ENCODE measurements at regions not wholly inside any gene's neighbourhood (a gene's known extent, or its start where the extent isn't known, plus 50 kb on each side); places are given as distances from the start of the nearest gene placed in this dataset.

DNA sequence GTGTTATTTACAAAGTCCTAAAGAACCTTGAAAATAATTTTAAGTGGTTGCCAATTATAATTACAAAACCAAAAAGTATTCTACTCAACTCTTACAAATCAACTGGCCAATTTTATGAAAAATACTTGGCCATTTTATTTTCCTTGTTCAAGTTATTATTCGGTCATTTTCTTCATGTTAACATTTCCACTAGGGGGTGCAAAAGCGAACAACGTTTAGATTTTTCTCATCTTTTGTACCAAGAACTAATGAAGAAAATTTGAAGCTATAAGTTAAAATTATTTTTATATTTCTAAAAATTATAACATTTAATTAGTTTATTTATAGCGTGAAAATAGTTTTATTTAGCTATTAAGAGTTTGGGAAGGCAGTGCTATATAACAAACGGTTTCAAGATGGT lies 1453.3 kb downstream of the MAT2B start:
- no peak overlapping the region for H3K4me2 ChIP-seq (ENCODE audit: control insufficient read depth, insufficient read depth)
- ChIA-PET POLR2A (no interaction called here), CTCF (interaction anchor here (0.6 to 1.9 kb wide), 5 partner anchors 10 to 250 kb away, joined by 3 to 8 read pairs (median 4); no protein-coding TSS in a partner anchor), RAD21 (ENCODE audit: unreplicated experiment) (interaction anchor here (0.7 to 1.8 kb wide), 2 partner anchors 89 to 287 kb away, joined by 3 to 7 read pairs; no protein-coding TSS in a partner anchor), SMC1A (ENCODE audit: uncharacterized antibody, unreplicated experiment) (interaction anchor here (0.8 to 1.4 kb wide), 6 partner anchors 10 to 248 kb away, joined by 3 to 4 read pairs (median 3); no protein-coding TSS in a partner anchor)
- TF ChIP-seq IKZF2 (IDR thresholded peaks at IDR 0.05) (no peak), LARP7 (IDR thresholded peaks at IDR 0.05) (no peak), POLR2A (IDR thresholded peaks at IDR 0.05; ENCODE audit: low read depth, low read length) (no peak), SMAD1 (IDR thresholded peaks at IDR 0.05; ENCODE audit: low read depth, partially characterized antibody) (no peak)
- no peaks in the 10 kb centered on the region for H3K36me3 ChIP-seq (ENCODE audit: control insufficient read depth in 2 of 2, insufficient read depth in 2 of 2, low read length in 1 of 2)
- intact Hi-C loops (cut with micrococcal nuclease; ENCODE audit: unreplicated experiment): loop anchor here (5.0 kb wide), 1 partner anchor 249 kb away; no protein-coding TSS in a partner anchor
- H3K9ac ChIP-seq (ENCODE audit: control insufficient read depth, insufficient read depth, low read length): no peak overlapping the region
- H4K20me1 ChIP-seq (ENCODE audit: control insufficient read depth, insufficient read depth): no peaks in the 10 kb centered on the region
- in situ Hi-C loops (cut with MboI): no loop called here
- no peak overlapping the region for H2AFZ ChIP-seq (ENCODE audit: control insufficient read depth, low read depth, low read length)
- FAIRE-seq: no peak
- DNase-seq (ENCODE audit: low read depth, low spot score): no peak
- H3K27ac ChIP-seq (ENCODE audit: control insufficient read depth, insufficient read depth): no peak overlapping the region
- H3K4me1 ChIP-seq (ENCODE audit: control insufficient read depth, insufficient read depth, low read length): no peaks in the 10 kb centered on the region
- H3K9me3 ChIP-seq (replicated peaks; ENCODE audit: control insufficient read depth, insufficient read depth, low read length): no peaks in the 10 kb centered on the region
- no peaks in the 10 kb centered on the region for H3K79me2 ChIP-seq (ENCODE audit: control insufficient read depth, insufficient read depth, low read length)
- no peak overlapping the region for H3K4me3 ChIP-seq
- no peak for ATAC-seq
- no TSS peak for BruUV-seq (replicated peaks)
- H3K27me3 ChIP-seq (replicated peaks in 1 of 2; ENCODE audit: control insufficient read depth in 2 of 2, insufficient read depth in 2 of 2, low read length in 1 of 2): no peaks in the 10 kb centered on the region
- 57% methylated on average over 5 of the region's 5 CpGs for WGBS (ENCODE audit: insufficient coverage, insufficient replicate concordance, low lambda C conversion rate, missing lambda C conversion rate)

DNA sequence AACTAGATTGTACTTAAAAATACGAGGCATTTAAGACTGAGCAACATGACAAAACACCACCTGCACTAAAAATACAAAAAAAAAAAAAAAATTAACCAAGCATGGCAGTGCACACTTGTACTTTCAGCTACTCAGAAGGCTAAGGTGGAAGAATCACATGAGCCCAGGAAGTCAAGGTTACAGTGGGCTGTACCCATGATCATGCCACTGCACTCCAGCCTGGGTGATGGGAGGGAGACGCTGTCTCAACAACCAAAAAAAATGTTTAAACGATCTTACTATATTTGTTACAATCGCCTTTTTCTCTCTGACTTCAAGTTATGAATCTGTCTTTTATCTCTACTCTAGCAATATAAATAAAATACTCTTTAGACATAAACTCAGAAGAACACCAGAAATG lies 1454.3 kb downstream of the MAT2B start:
- in situ Hi-C loops (cut with MboI): no loop called here
- CTCF ChIA-PET: interaction anchor here (0.9 to 1.9 kb wide), 3 partner anchors 9 to 249 kb away, joined by 4 to 8 read pairs (median 8); no protein-coding TSS in a partner anchor
- no peaks in the 10 kb centered on the region for H3K4me1 ChIP-seq (ENCODE audit: control insufficient read depth, insufficient read depth, low read length)
- POLR2A ChIA-PET: interaction anchor here (0.5 kb wide), 1 partner anchor 243 kb away, joined by 4 read pairs; no protein-coding TSS in a partner anchor
- H3K4me2 ChIP-seq (ENCODE audit: control insufficient read depth, insufficient read depth): no peak overlapping the region
- H3K9ac ChIP-seq (ENCODE audit: control insufficient read depth, insufficient read depth, low read length): no peak overlapping the region
- WGBS (ENCODE audit: insufficient coverage, insufficient replicate concordance, low lambda C conversion rate, missing lambda C conversion rate): 16% methylated on average over 4 of the region's 4 CpGs
- RAD21 ChIA-PET (ENCODE audit: unreplicated experiment): interaction anchor here (1.8 kb wide), 1 partner anchor 90 kb away, joined by 7 read pairs; no protein-coding TSS in a partner anchor
- H3K9me3 ChIP-seq (replicated peaks; ENCODE audit: control insufficient read depth, insufficient read depth, low read length): no peaks in the 10 kb centered on the region
- SMC1A ChIA-PET (ENCODE audit: uncharacterized antibody, unreplicated experiment): interaction anchor here (1.0 to 1.4 kb wide), 3 partner anchors 9 to 247 kb away, joined by 3 to 4 read pairs (median 4); no protein-coding TSS in a partner anchor
- TF ChIP-seq MEF2A (IDR thresholded peaks at IDR 0.05; ENCODE audit: insufficient read depth, low read depth, low read length) (no peak), CEBPB (IDR thresholded peaks at IDR 0.05; ENCODE audit: borderline replicate concordance in 1 of 2, low read depth in 2 of 2, low read length in 2 of 2) (no peak), LARP7 (IDR thresholded peaks at IDR 0.05) (no peak), CBX5 (IDR thresholded peaks at IDR 0.05; ENCODE audit: low read depth) (no peak), EP300 (IDR thresholded peaks at IDR 0.05; ENCODE audit: borderline replicate concordance in 1 of 2, control insufficient read depth in 1 of 2, low read depth in 2 of 2, low read length in 2 of 2) (no peak), IKZF2 (IDR thresholded peaks at IDR 0.05) (no peak), RAD21 (IDR thresholded peaks at IDR 0.05; ENCODE audit: insufficient read depth, low read depth, low read length) (no peak), RFX5 (IDR thresholded peaks at IDR 0.05; ENCODE audit: low read depth, low read length) (no peak), MYB (IDR thresholded peaks at IDR 0.05; ENCODE audit: borderline replicate concordance, low read depth, low read length) (no peak), ZNF622 (IDR thresholded peaks at IDR 0.05) (no peak)
- TF ChIP-seq, protein P1, sequence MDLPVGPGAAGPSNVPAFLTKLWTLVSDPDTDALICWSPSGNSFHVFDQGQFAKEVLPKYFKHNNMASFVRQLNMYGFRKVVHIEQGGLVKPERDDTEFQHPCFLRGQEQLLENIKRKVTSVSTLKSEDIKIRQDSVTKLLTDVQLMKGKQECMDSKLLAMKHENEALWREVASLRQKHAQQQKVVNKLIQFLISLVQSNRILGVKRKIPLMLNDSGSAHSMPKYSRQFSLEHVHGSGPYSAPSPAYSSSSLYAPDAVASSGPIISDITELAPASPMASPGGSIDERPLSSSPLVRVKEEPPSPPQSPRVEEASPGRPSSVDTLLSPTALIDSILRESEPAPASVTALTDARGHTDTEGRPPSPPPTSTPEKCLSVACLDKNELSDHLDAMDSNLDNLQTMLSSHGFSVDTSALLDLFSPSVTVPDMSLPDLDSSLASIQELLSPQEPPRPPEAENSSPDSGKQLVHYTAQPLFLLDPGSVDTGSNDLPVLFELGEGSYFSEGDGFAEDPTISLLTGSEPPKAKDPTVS (IDR thresholded peaks at IDR 0.05; ENCODE audit: low read depth, low read length): no peak
- ATAC-seq (no peak), DNase-seq (ENCODE audit: low read depth, low spot score) (no peak), FAIRE-seq (no peak)
- no peak overlapping the region for H2AFZ ChIP-seq (ENCODE audit: control insufficient read depth, low read depth, low read length)
- H3K27ac ChIP-seq (ENCODE audit: control insufficient read depth, insufficient read depth): no peak overlapping the region
- intact Hi-C loops (cut with micrococcal nuclease; ENCODE audit: unreplicated experiment): loop anchor here (5.0 kb wide), 1 partner anchor 248 kb away; no protein-coding TSS in a partner anchor
- no peaks in the 10 kb centered on the region for H4K20me1 ChIP-seq (ENCODE audit: control insufficient read depth, insufficient read depth)
- no peaks in the 10 kb centered on the region for H3K36me3 ChIP-seq (ENCODE audit: control insufficient read depth in 2 of 2, insufficient read depth in 2 of 2, low read length in 1 of 2)
- no peak overlapping the region for H3K4me3 ChIP-seq
- no TSS peak for BruUV-seq (replicated peaks)
- no peaks in the 10 kb centered on the region for H3K27me3 ChIP-seq (replicated peaks in 1 of 2; ENCODE audit: control insufficient read depth in 2 of 2, insufficient read depth in 2 of 2, low read length in 1 of 2)
- no peaks in the 10 kb centered on the region for H3K79me2 ChIP-seq (ENCODE audit: control insufficient read depth, insufficient read depth, low read length)

All from GM12878 (cell line).